HuH-7.5 (cell line): ENCODE measurements at regions not wholly inside any gene's neighbourhood (a gene's known extent, or its start where the extent isn't known, plus 50 kb on each side); places are given as distances from the start of the nearest gene placed in this dataset.
"Not testable (repeated sequence)": the region's sequence is repeated elsewhere in the genome, so short reads cannot be mapped to it uniquely, and the experiment has no call there.

Source experiments
- DNase-seq: peaks from one replicate; pipeline ENCODE4 v3.0.0; 2011; ENCODE audit warnings: low spot score

GRCh38 chr1:105626276-105626987 is 1430.0 kb upstream of the PRMT6 start:
- DNase-seq, result no peak

- DNase-seq, result not testable (repeated sequence)
Measured at GRCh38 chr1:105631153-105631744, 1425.2 kb upstream of the PRMT6 start.

GRCh38 chr1:105632342-105633196 is 1423.9 kb upstream of the PRMT6 start:
- peak; percentile 36 for DNase-seq

GRCh38 chr1:105636052-105636451 is 1420.4 kb upstream of the PRMT6 start:
- DNase-seq, result no peak

GRCh38 chr1:105641407-105641806 is 1415.1 kb upstream of the PRMT6 start:
- no peak for DNase-seq

GRCh38 chr1:105652109-105652508 is 1404.4 kb upstream of the PRMT6 start:
- no peak for DNase-seq

- DNase-seq, result no peak
Measured at GRCh38 chr1:105655032-105655431, 1401.4 kb upstream of the PRMT6 start.

- no peak for DNase-seq
Measured at GRCh38 chr1:105664495-105664894, 1392.0 kb upstream of the PRMT6 start.

GRCh38 chr1:105678334-105678733 is 1378.1 kb upstream of the PRMT6 start:
- no peak for DNase-seq

- DNase-seq, result no peak
Measured at GRCh38 chr1:105684714-105685113, 1371.8 kb upstream of the PRMT6 start.

GRCh38 chr1:105686026-105686425 is 1370.4 kb upstream of the PRMT6 start:
- DNase-seq, result no peak

GRCh38 chr1:105686874-105687690 is 1369.4 kb upstream of the PRMT6 start:
- no peak for DNase-seq

- no peak for DNase-seq
Measured at GRCh38 chr1:105700723-105701122, 1355.8 kb upstream of the PRMT6 start.

- DNase-seq, result no peak
Measured at GRCh38 chr1:105724286-105724685, 1332.2 kb upstream of the PRMT6 start.

GRCh38 chr1:105730701-105731100 is 1325.8 kb upstream of the PRMT6 start:
- DNase-seq, result no peak

GRCh38 chr1:105736349-105736748 is 1320.1 kb upstream of the PRMT6 start:
- no peak for DNase-seq

GRCh38 chr1:105779727-105780126 is 1276.7 kb upstream of the PRMT6 start:
- no peak for DNase-seq

- no peak for DNase-seq
Measured at GRCh38 chr1:105785021-105785420, 1271.5 kb upstream of the PRMT6 start.

- peak; percentile 14 for DNase-seq
Measured at GRCh38 chr1:105793536-105794146, 1262.8 kb upstream of the PRMT6 start.

- DNase-seq, result no peak
Measured at GRCh38 chr1:105795741-105796140, 1260.7 kb upstream of the PRMT6 start.

GRCh38 chr1:105830571-105831146 is 1225.8 kb upstream of the PRMT6 start:
- DNase-seq, result no peak
